Transverse colon (tissue), 4 donors: ENCODE measurements at regions not wholly inside any gene's neighbourhood (a gene's known extent, or its start where the extent isn't known, plus 50 kb on each side); places are given as distances from the start of the nearest gene placed in this dataset.

Source experiments
- DNase-seq: peaks from one replicate; pipeline ENCODE4 v3.0.0-alpha.2; 2019
- H3K27ac ChIP-seq, 4 donors: fragments of 200-600 bp; sonication (generic); 2 replicates each; pipeline ENCODE4 v1.5.1; 2016 to 2018; ENCODE audit warnings: inconsistent platforms in 4 of 4
- H3K27me3 ChIP-seq: fragments of 200-600 bp; sonication (generic); 2 replicates; pipeline ENCODE4 v1.5.1; 2017; ENCODE audit warnings: inconsistent platforms
- H3K36me3 ChIP-seq, 4 donors: fragments of 200-600 bp; sonication (generic); 2 replicates each; pipeline ENCODE4 v1.5.1; 2017 to 2019; ENCODE audit warnings: inconsistent platforms in 4 of 4
- H3K4me1 ChIP-seq, 4 donors: fragments of 200-600 bp; sonication (generic); 2 replicates each; pipeline ENCODE4 v1.5.1; 2017 to 2020; ENCODE audit warnings: inconsistent platforms in 4 of 4
- H3K4me3 ChIP-seq, 4 donors: fragments of 200-600 bp; sonication (generic); 1 replicate in 1 of 4; 2 replicates in 3 of 4; pipeline versions ENCODE4 v1.5.1 to v1.6.1; 2017 to 2019; ENCODE audit warnings: inconsistent platforms in 4 of 4
- H3K9me3 ChIP-seq, 2 donors: fragments of 200-600 bp; sonication (generic); 2 replicates each; pipeline ENCODE4 v1.5.1; 2017 to 2019; ENCODE audit warnings: inconsistent platforms in 2 of 2
- EP300 ChIP-seq: sonication (generic); formaldehyde crosslinking; IDR thresholded peaks from one replicate; pipeline ENCODE4 v1.6.1; 2017; ENCODE audit warnings: antibody characterized with exemption, low read depth
- POLR2A ChIP-seq: fragments of 450-650 bp; IDR thresholded peaks from one replicate; pipeline ENCODE4 v1.6.1; 2016; ENCODE audit warnings: antibody characterized with exemption, mild to moderate bottlenecking, moderate library complexity
- POLR2AphosphoS5 ChIP-seq, 3 donors: sonication (generic); formaldehyde crosslinking; IDR thresholded peaks; one replicate each; pipeline ENCODE4 v1.6.1; 2016; ENCODE audit warnings: antibody characterized with exemption in 3 of 3
- WGBS, 2 donors: methylation state at CpG; one replicate each; pipeline ENCODE4 v1.1.5; 2018; ENCODE audit warnings: low coverage in 1 of 2; 5-methylcytosine and 5-hydroxymethylcytosine counted together
- in situ Hi-C, 4 donors: fragments of 200-750 bp; cut with MboI; loops; one replicate each; pipeline versions ENCODE4 v1.15.0 to v1.15.1; 2017; ENCODE audit warnings: low sequenced_read_pairs in 3 of 4, low pct_ligation_motif_present in 1 of 4, low pct_unique_long_range_greater_than_20kb in 1 of 4
- intact Hi-C: fragments of 100-400 bp; cut with DNase I; formaldehyde crosslinking; loops from one replicate; pipeline ENCODE4 v1.15.1; 2023; ENCODE audit warnings: low total_unique reads
- TF ChIP-seq, protein P1 (sequence below), 5 experiments: fragments of 200-600 bp in 3 of 5; fragments of 450-650 bp in 2 of 5; sonication (generic) in 3 of 5; IDR thresholded peaks; 1 replicate in 2 of 5; 2 replicates in 3 of 5; pipeline ENCODE4 v1.5.1; 2016 to 2017; ENCODE audit warnings: antibody characterized with exemption in 5 of 5, inconsistent platforms in 3 of 5, mild to moderate bottlenecking in 2 of 5, moderate library complexity in 1 of 5

- H3K36me3 ChIP-seq = no peaks in the 10 kb centered on the region
- TF ChIP-seq, protein P1, sequence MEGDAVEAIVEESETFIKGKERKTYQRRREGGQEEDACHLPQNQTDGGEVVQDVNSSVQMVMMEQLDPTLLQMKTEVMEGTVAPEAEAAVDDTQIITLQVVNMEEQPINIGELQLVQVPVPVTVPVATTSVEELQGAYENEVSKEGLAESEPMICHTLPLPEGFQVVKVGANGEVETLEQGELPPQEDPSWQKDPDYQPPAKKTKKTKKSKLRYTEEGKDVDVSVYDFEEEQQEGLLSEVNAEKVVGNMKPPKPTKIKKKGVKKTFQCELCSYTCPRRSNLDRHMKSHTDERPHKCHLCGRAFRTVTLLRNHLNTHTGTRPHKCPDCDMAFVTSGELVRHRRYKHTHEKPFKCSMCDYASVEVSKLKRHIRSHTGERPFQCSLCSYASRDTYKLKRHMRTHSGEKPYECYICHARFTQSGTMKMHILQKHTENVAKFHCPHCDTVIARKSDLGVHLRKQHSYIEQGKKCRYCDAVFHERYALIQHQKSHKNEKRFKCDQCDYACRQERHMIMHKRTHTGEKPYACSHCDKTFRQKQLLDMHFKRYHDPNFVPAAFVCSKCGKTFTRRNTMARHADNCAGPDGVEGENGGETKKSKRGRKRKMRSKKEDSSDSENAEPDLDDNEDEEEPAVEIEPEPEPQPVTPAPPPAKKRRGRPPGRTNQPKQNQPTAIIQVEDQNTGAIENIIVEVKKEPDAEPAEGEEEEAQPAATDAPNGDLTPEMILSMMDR (IDR thresholded peaks at IDR 0.05) = no peak
- TF ChIP-seq POLR2AphosphoS5 (IDR thresholded peaks at IDR 0.05) (no peak), EP300 (no peak), POLR2A (no peak)
- no peaks in the 10 kb centered on the region for H3K9me3 ChIP-seq
- in situ Hi-C loops (no loop called here), intact Hi-C loops (no loop called here)
- no peaks in the 10 kb centered on the region for H3K4me1 ChIP-seq
- no peak overlapping the region for H3K27ac ChIP-seq
- WGBS, 2 donors = 83 to 88% methylated on average over 1 to 4 of the region's 4 CpGs
- DNase-seq = no peak
- no peaks in the 10 kb centered on the region for H3K27me3 ChIP-seq
- H3K4me3 ChIP-seq = no peak overlapping the region
Observed at GRCh38 chr6:112697265-112697664, 350.1 kb downstream of the RFPL4B start.

- TF ChIP-seq POLR2AphosphoS5 (IDR thresholded peaks at IDR 0.05) (no peak), EP300 (no peak), POLR2A (no peak)
- TF ChIP-seq, protein P1 (IDR thresholded peaks at IDR 0.05) = no peak
- no peaks in the 10 kb centered on the region for H3K27me3 ChIP-seq
- WGBS, 2 donors = 55 to 75% methylated on average over 5 of the region's 5 CpGs
- in situ Hi-C loops (no loop called here), intact Hi-C loops (no loop called here)
- no peaks in the 10 kb centered on the region for H3K36me3 ChIP-seq
- no peaks in the 10 kb centered on the region for H3K9me3 ChIP-seq
- DNase-seq = no peak
- no peak overlapping the region for H3K4me3 ChIP-seq
- no peak overlapping the region for H3K27ac ChIP-seq
- no peaks in the 10 kb centered on the region for H3K4me1 ChIP-seq
Observed at GRCh38 chr6:112701201-112701600, 354.1 kb downstream of the RFPL4B start.

DNA sequence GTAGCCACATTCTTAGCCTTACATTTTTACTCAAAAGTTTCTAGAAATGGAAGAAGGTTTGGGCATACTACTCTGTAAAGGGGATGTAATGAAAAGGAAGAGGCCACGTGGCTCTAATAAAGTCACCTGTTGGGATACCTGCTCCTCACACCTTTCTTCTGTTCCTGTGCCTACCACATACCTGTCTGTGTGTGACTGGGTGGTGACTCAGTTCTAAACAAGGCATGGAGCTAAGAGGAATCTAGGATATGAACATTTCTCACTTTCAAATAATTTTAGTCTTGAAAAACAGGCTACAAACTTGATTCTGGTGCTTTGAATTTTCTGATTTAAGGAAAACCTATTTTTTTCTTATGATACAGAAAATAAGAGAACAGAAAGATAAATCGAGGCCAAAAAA is 363.6 kb downstream of the RFPL4B start:
- H3K36me3 ChIP-seq = no peaks in the 10 kb centered on the region
- no peaks in the 10 kb centered on the region for H3K27me3 ChIP-seq
- in situ Hi-C loops = no loop called here
- no peak for DNase-seq
- H3K4me3 ChIP-seq = no peak overlapping the region
- 61 to 67% methylated on average over 2 of the region's 2 CpGs for WGBS, 2 donors
- H3K4me1 ChIP-seq = no peaks in the 10 kb centered on the region
- intact Hi-C loops = no loop called here
- no peak overlapping the region for H3K27ac ChIP-seq
- no peaks in the 10 kb centered on the region for H3K9me3 ChIP-seq
- no peak for TF ChIP-seq EP300
- TF ChIP-seq, protein P1 (IDR thresholded peaks at IDR 0.05) = no peak
- no peak for TF ChIP-seq POLR2AphosphoS5 (IDR thresholded peaks at IDR 0.05)
- TF ChIP-seq POLR2A = no peak

DNA sequence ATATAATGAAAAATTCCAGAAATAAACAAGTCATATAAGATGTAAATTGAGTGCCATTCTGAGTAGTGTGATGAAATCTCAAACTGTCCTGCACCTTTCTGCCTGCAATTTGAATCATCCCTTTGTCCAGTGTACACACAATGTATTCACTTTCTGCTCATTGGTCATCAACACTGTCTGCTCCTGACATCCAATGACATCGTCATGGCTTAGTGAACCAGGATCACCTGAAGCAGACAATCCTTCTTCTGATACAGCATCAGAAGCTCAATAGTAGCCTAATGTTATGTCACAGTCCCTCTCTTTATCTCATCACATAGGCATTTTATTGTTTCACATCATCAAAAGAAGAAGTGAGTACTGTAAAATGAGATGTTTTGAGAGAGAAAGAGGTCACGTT is 366.3 kb downstream of the RFPL4B start:
- Histone ChIP-seq H3K27me3 (no peaks in the 10 kb centered on the region), H3K9me3 (no peaks in the 10 kb centered on the region), H3K27ac (no peak overlapping the region), H3K4me3 (no peak overlapping the region), H3K4me1 (no peaks in the 10 kb centered on the region), H3K36me3 (no peaks in the 10 kb centered on the region)
- 64 to 67% methylated on average over 2 of the region's 2 CpGs for WGBS, 2 donors
- DNase-seq = no peak
- intact Hi-C loops (no loop called here), in situ Hi-C loops (no loop called here)
- no peak for TF ChIP-seq EP300
- TF ChIP-seq, protein P1 (IDR thresholded peaks at IDR 0.05) = no peak
- TF ChIP-seq POLR2AphosphoS5 (IDR thresholded peaks at IDR 0.05) = no peak
- TF ChIP-seq POLR2A = no peak
